Ishikawa (cell line): ENCODE measurements at regions not wholly inside any gene's neighbourhood (a gene's known extent, or its start where the extent isn't known, plus 50 kb on each side); places are given as distances from the start of the nearest gene placed in this dataset.

Experiments
- CEBPB ChIP-seq: IDR thresholded peaks from 2 replicates; pipeline ENCODE4 v1.6.1; 2012
- CREB1 ChIP-seq: IDR thresholded peaks from 2 replicates; pipeline ENCODE4 v1.6.1; 2012; ENCODE audit warnings: low read depth
- EGR1 ChIP-seq: IDR thresholded peaks from 2 replicates; pipeline ENCODE4 v1.6.1; 2012
- EP300 ChIP-seq: IDR thresholded peaks from 2 replicates; pipeline ENCODE4 v1.6.1; 2012; ENCODE audit warnings: borderline replicate concordance
- FOXM1 ChIP-seq: IDR thresholded peaks from 2 replicates; pipeline ENCODE4 v1.6.1; 2012; ENCODE audit warnings: low read depth, borderline replicate concordance
- MAX ChIP-seq: IDR thresholded peaks from 2 replicates; pipeline ENCODE4 v1.6.1; 2012
- NFIC ChIP-seq: IDR thresholded peaks from 2 replicates; pipeline ENCODE4 v1.6.1; 2012
- RAD21 ChIP-seq: IDR thresholded peaks from 2 replicates; pipeline ENCODE4 v1.6.1; 2012; ENCODE audit warnings: low read depth
- REST ChIP-seq: IDR thresholded peaks from 2 replicates; pipeline ENCODE4 v1.6.1; 2012; ENCODE audit warnings: low read depth, mild to moderate bottlenecking
- TAF1 ChIP-seq: IDR thresholded peaks from 2 replicates; pipeline ENCODE4 v1.6.1; 2012; ENCODE audit warnings: low read depth, mild to moderate bottlenecking
- TCF12 ChIP-seq: IDR thresholded peaks from 2 replicates; pipeline ENCODE4 v1.6.1; 2012; ENCODE audit warnings: low read depth
- TEAD4 ChIP-seq: IDR thresholded peaks from 2 replicates; pipeline ENCODE4 v1.6.1; 2012
- YY1 ChIP-seq: IDR thresholded peaks from 2 replicates; pipeline ENCODE4 v1.6.1; 2012; ENCODE audit warnings: low read depth
- ZBTB7A ChIP-seq: IDR thresholded peaks from 2 replicates; pipeline ENCODE4 v1.6.1; 2012; ENCODE audit warnings: low read depth
- TF ChIP-seq, protein P1 (sequence below): IDR thresholded peaks from 2 replicates; pipeline ENCODE4 v1.6.1; 2012

DNA sequence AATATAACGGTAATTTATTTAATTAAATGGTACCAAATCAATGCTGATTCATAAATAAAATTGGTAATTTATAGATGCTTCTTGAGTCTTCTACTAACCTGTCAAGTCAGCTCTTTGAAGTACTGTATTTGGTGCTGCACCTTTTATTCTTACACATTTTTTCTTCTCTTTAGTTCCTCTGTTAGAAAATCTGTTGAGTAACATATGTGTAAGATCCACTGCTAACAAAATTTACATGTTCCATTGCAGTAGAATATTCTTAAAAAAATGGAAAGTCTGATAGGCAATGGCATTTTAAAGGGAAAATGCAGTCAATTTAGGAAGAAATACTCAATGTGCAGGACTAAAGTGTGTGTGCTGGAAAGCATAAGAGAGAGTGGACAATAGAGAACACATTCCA lies 936.6 kb downstream of the ZPLD1 start:
- TF ChIP-seq CEBPB (no peak), RAD21 (no peak), YY1 (no peak), TAF1 (no peak), TCF12 (no peak), EGR1 (no peak)
- TF ChIP-seq, protein P1, sequence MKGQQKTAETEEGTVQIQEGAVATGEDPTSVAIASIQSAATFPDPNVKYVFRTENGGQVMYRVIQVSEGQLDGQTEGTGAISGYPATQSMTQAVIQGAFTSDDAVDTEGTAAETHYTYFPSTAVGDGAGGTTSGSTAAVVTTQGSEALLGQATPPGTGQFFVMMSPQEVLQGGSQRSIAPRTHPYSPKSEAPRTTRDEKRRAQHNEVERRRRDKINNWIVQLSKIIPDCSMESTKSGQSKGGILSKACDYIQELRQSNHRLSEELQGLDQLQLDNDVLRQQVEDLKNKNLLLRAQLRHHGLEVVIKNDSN, result no peak

- TF ChIP-seq EGR1, result no peak
- TF ChIP-seq CEBPB, result peak; percentile 59; the same call in 1 of the 2 replicates
Observed at GRCh38 chr3:103372031-103372430, 937.2 kb downstream of the ZPLD1 start.

DNA sequence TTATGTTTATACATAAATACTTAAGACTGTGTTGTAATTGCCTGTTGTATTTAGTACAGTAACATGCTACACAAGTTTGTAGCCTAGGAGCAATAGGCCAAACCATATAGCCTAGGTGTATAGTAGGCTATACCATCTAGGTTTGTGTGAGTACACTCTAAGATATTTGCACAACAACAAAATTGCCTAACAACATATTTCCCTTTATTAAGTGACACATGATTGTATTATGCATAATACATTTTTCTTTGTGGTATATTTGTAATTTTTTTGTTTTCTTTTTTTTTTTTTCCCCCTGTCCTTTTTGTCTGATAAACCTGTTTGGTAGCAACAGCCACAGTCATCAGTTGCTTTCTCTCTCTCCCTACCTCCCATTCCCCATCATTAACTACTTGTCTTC lies 945.6 kb downstream of the ZPLD1 start:
- TF ChIP-seq TAF1 (no peak), ZBTB7A (no peak)

GRCh38 chr3:103381296-103382079 lies 946.7 kb downstream of the ZPLD1 start:
- TF ChIP-seq NFIC (peak; percentile 65), RAD21 (no peak), REST (no peak), MAX (no peak), YY1 (no peak), FOXM1 (no peak)

DNA sequence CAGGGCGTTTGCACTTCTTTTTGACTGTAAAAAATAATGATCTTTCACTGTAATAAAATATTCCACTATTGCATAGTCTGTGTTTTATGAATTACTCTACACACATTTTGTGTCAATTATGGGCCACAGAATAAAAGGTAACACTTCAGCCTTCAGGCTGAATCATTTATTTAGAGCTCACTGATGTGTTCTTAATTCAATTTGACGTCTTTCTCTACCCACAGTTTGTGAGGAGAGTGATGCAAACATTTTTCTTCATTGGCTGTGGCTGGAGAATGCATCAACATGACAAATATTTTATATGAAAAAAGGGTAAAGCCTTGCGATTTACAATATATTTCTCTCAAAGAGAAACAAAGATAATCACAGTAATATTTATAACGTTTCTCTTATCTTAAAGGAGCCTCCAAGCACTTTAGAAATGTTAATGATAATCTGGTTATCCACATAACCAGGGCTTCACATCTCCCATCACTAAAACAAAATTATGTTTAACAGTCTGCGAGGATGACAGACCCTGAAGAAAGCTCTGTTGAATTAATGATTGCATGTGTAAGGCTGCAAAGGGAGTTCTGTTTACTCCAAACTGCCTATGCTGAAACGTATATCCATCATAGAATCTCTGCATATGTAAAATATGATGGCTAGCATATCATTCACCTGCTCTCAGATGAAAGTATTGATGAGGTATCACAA lies 951.3 kb downstream of the ZPLD1 start:
- TF ChIP-seq ZBTB7A (no peak), REST (no peak), NFIC (no peak), CEBPB (no peak), MAX (no peak), RAD21 (no peak), CREB1 (no peak), TEAD4 (no peak), YY1 (no peak), EP300 (no peak), EGR1 (no peak), FOXM1 (no peak), TAF1 (no peak), TCF12 (no peak)
- TF ChIP-seq, protein P1, result no peak

GRCh38 chr3:103388214-103388613 lies 953.4 kb downstream of the ZPLD1 start:
- TF ChIP-seq EGR1 (no peak), MAX (no peak), CEBPB (no peak), CREB1 (no peak), RAD21 (no peak), ZBTB7A (no peak), EP300 (no peak)
